ENCODE measurements at regions not wholly inside any gene's neighbourhood (a gene's known extent, or its start where the extent isn't known, plus 50 kb on each side); places are given as distances from the start of the nearest gene placed in this dataset.
A peak's percentile ranks its signal among the peaks of the same experiment; 100 is the strongest.

GRCh38 chr18:73365018-73365417, 497.2 kb upstream of the NETO1 start:
- no peaks in the 10 kb centered on the region for H3K79me2 ChIP-seq (ENCODE audit: insufficient read depth, low read length)
- H4K20me1 ChIP-seq (ENCODE audit: insufficient read depth, low read length), result no peaks in the 10 kb centered on the region
- H3K27ac ChIP-seq (ENCODE audit: low read depth, low read length), result no peak overlapping the region
- H3K4me1 ChIP-seq (ENCODE audit: insufficient read depth, low read length), result no peaks in the 10 kb centered on the region
- no peaks in the 10 kb centered on the region for H3K36me3 ChIP-seq (ENCODE audit: insufficient read depth, low read length)
- no peak for DNase-seq (ENCODE audit: insufficient read length, low spot score, missing footprints)
- no peak overlapping the region for H2AFZ ChIP-seq (ENCODE audit: low read length)
- H3K4me3 ChIP-seq (ENCODE audit: insufficient read depth, low read length), result no peak overlapping the region
- no peak for TF ChIP-seq CTCF (IDR thresholded peaks at IDR 0.05; ENCODE audit: extremely low read depth, low read depth, low read length)
- H3K27me3 ChIP-seq (ENCODE audit: insufficient read depth, low read length), result no peaks in the 10 kb centered on the region
- no peak overlapping the region for H3K4me2 ChIP-seq (ENCODE audit: insufficient read depth, low read length)
- H3K9me3 ChIP-seq (ENCODE audit: low read depth, low read length), result peaks cover 3% of the 10 kb centered on the region

GRCh38 chr18:73355121-73355520, 487.3 kb upstream of the NETO1 start:
- no peaks in the 10 kb centered on the region for H3K9me3 ChIP-seq (ENCODE audit: low read depth, low read length)
- H3K27me3 ChIP-seq (ENCODE audit: insufficient read depth, low read length), result no peaks in the 10 kb centered on the region
- no peaks in the 10 kb centered on the region for H3K4me1 ChIP-seq (ENCODE audit: insufficient read depth, low read length)
- no peaks in the 10 kb centered on the region for H3K79me2 ChIP-seq (ENCODE audit: insufficient read depth, low read length)
- TF ChIP-seq CTCF (IDR thresholded peaks at IDR 0.05; ENCODE audit: extremely low read depth, low read depth, low read length), result no peak
- H2AFZ ChIP-seq (ENCODE audit: low read length), result no peak overlapping the region
- no peak overlapping the region for H3K4me3 ChIP-seq (ENCODE audit: insufficient read depth, low read length)
- no peaks in the 10 kb centered on the region for H4K20me1 ChIP-seq (ENCODE audit: insufficient read depth, low read length)
- no peak overlapping the region for H3K27ac ChIP-seq (ENCODE audit: low read depth, low read length)
- H3K4me2 ChIP-seq (ENCODE audit: insufficient read depth, low read length), result no peak overlapping the region
- no peak for DNase-seq (ENCODE audit: insufficient read length, low spot score, missing footprints)
- H3K36me3 ChIP-seq (ENCODE audit: insufficient read depth, low read length), result no peaks in the 10 kb centered on the region

GRCh38 chr18:73352546-73352945, 484.8 kb upstream of the NETO1 start:
- no peaks in the 10 kb centered on the region for H3K9me3 ChIP-seq (ENCODE audit: low read depth, low read length)
- TF ChIP-seq CTCF (IDR thresholded peaks at IDR 0.05; ENCODE audit: extremely low read depth, low read depth, low read length), result no peak
- no peak overlapping the region for H2AFZ ChIP-seq (ENCODE audit: low read length)
- H3K27me3 ChIP-seq (ENCODE audit: insufficient read depth, low read length), result no peaks in the 10 kb centered on the region
- H3K4me3 ChIP-seq (ENCODE audit: insufficient read depth, low read length), result no peak overlapping the region
- H3K79me2 ChIP-seq (ENCODE audit: insufficient read depth, low read length), result no peaks in the 10 kb centered on the region
- H3K4me1 ChIP-seq (ENCODE audit: insufficient read depth, low read length), result no peaks in the 10 kb centered on the region
- no peaks in the 10 kb centered on the region for H3K36me3 ChIP-seq (ENCODE audit: insufficient read depth, low read length)
- H3K27ac ChIP-seq (ENCODE audit: low read depth, low read length), result no peak overlapping the region
- H4K20me1 ChIP-seq (ENCODE audit: insufficient read depth, low read length), result no peaks in the 10 kb centered on the region
- no peak for DNase-seq (ENCODE audit: insufficient read length, low spot score, missing footprints)
- H3K4me2 ChIP-seq (ENCODE audit: insufficient read depth, low read length), result no peak overlapping the region

GRCh38 chr18:73340135-73340977, 472.6 kb upstream of the NETO1 start:
- Histone ChIP-seq H3K9me3 (ENCODE audit: low read depth, low read length) (no peaks in the 10 kb centered on the region), H3K27me3 (ENCODE audit: insufficient read depth, low read length) (no peaks in the 10 kb centered on the region), H3K27ac (ENCODE audit: low read depth, low read length) (no peak overlapping the region), H3K4me3 (ENCODE audit: insufficient read depth, low read length) (no peak overlapping the region), H2AFZ (ENCODE audit: low read length) (no peak overlapping the region), H3K79me2 (ENCODE audit: insufficient read depth, low read length) (no peaks in the 10 kb centered on the region), H3K36me3 (ENCODE audit: insufficient read depth, low read length) (no peaks in the 10 kb centered on the region), H3K4me1 (ENCODE audit: insufficient read depth, low read length) (no peaks in the 10 kb centered on the region), H3K4me2 (ENCODE audit: insufficient read depth, low read length) (peak overlapping the region; percentile 17), H4K20me1 (ENCODE audit: insufficient read depth, low read length) (no peaks in the 10 kb centered on the region)
- no peak for TF ChIP-seq CTCF (IDR thresholded peaks at IDR 0.05; ENCODE audit: extremely low read depth, low read depth, low read length)
- no peak for DNase-seq (ENCODE audit: insufficient read length, low spot score, missing footprints)

Measured in osteoblast (primary cell).